HG02642 (cell line): ENCODE measurements at regions not wholly inside any gene's neighbourhood (a gene's known extent, or its start where the extent isn't known, plus 50 kb on each side); places are given as distances from the start of the nearest gene placed in this dataset.

ENCODE experiments used
- ATAC-seq: cut with Tn5 transposase; IDR thresholded peaks from one replicate; pipeline ENCODE4 v1.9.1; 2021; ENCODE audit warnings: mild to moderate bottlenecking; ENCODE audit not compliant: unreplicated experiment, poor library complexity

- ATAC-seq = no peak
Observed at GRCh38 chr15:62749036-62749815, 293.3 kb upstream of the TPM1 start.

DNA sequence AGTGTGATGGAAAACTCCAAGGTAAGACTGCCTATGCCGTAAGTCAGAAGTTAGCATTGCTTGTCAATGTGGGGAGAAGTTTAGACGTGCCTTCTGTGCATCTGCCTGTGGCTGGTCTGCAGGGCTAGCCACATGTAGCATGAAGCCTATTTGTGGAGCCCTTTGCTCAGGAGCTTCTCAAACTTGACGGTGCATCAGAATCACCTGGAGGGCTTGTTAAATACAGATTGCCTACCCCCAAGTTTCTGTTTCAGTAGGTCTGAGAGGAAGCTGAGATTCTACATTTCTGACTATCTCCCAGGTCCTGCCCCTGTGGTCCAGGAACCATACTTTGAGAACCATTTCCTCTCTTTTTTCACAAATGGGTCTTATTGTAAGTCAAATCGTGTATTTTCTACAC lies 292.1 kb upstream of the TPM1 start:
- no peak for ATAC-seq

DNA sequence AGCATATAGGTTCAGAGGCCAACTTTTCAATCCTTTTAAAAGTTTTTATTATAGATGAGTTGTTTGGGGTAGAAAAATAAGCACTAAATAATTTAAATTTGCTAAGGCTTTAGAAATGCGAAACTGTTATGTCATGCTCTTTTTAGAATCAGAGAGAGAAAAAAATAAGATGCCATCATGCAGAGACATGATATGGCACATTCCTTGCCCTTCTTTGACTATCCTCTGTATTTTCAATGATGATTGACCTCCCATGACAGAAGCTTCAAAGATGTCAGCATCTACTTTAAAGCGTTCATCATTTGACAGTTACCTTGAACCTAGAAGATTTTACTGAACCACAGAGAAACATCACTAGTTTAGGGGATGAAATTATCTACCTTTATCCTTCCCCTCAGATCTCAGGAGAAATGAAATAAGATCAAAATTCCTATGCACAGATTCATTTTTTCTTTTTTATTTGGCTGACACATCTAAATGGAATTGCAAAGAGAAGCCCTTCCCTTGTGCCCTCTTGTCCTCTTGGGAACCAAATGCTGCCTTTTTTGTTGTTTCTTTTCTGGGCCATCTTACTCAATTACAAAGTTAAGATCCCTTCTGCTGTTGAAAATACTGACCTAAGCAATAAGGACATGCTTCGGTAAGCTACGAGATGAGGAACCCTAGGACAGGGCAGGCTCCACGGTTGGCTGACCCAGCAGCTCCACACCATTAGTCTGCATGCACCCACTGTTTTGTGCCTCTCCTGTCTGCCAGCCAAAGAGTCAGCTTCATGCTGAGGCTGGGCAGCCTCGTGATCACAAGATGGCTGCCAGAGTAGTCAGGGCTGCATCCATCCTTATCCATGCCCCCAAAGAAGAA lies 289.7 kb upstream of the TPM1 start:
- ATAC-seq = no peak

DNA sequence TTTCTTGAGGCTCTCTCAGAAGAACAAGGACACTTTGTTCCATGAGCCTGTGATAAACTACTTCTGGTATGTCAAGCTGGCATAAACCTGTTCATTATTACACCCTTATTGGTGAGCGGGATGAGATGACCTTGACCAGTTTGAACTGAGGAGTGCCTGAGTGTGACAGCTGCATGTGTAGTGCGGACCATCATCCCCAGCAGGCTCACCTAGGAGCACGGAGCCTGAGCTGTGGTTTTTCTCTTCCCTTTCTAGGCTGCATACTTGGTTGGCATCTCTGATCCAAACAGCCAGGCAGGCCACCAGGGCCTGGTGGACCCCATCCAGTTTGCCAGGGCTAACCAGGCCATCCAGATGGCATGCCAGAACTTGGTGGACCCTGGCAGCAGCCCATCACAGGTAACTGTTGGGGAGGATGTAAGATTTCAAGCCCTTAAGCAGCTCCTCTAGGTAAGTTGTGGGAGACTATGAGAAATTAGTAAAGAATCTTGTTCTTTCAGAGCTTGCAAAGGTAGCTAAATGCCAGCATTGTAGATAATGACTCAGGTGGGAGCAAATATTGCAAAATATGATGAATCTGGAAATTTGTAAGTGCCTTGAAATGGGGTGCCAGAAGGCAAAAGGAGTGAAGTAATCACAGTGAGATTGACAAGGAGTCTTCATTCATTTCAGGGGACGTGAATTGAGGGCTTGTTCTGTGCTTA lies 288.9 kb upstream of the TPM1 start:
- no peak for ATAC-seq

DNA sequence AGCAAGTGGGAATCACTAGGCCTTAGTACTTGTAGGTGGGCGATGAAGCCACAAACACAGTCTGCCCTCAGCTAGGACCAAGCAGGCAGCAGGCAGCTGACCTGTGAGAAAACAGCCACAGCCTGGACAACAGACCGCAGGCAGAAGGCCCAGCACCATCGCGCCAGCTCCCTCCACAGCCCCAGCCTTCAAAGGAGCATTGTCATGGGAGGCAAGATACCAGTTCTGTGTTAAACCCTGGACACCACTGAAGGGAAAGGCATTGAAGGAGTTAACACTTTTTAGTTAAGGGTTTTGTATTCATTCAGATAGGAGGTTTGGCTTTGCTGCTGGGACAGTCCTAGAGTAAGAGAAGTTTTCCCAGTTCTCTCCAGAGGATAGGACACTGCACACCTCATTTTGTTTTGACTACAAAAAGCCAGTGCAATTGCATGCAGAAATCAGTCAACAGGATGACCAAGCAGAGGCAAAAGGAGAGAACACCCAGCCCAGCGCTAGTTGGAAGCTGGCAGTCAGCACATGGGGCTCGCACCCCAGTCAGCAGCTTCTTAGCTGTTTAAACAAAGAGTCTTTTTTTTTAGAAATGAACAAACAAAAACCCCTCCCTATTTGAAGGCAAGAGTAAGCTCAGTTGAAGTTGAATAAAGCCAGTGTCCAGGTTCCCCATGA lies 286.1 kb upstream of the TPM1 start:
- no peak for ATAC-seq

GRCh38 chr15:62756995-62757360 lies 285.6 kb upstream of the TPM1 start:
- ATAC-seq = no peak

- no peak for ATAC-seq
Observed at GRCh38 chr15:62757535-62757934, 285.0 kb upstream of the TPM1 start.

- ATAC-seq = no peak
Observed at GRCh38 chr15:62758126-62758951, 284.2 kb upstream of the TPM1 start.

GRCh38 chr15:62758952-62759349 lies 283.6 kb upstream of the TPM1 start:
- no peak for ATAC-seq

DNA sequence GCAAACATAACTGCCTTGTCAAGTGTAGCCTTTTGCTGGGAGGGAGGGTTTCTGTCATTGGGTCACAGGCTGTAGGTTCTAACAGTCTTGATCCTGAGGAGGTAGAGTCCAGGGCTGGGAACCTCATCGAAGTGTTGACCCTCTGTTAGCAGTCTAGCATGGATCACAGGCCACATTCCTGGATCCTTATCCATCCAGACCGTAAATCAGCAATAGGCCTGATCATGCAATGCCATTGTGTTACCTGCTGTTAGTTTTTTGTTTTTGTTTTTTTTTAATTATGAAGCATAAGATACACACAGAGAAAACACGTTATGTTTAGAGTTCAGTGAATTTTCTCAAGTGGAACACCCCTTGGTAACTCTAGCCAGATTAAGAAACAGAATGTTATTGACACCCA lies 282.0 kb upstream of the TPM1 start:
- ATAC-seq = no peak

DNA sequence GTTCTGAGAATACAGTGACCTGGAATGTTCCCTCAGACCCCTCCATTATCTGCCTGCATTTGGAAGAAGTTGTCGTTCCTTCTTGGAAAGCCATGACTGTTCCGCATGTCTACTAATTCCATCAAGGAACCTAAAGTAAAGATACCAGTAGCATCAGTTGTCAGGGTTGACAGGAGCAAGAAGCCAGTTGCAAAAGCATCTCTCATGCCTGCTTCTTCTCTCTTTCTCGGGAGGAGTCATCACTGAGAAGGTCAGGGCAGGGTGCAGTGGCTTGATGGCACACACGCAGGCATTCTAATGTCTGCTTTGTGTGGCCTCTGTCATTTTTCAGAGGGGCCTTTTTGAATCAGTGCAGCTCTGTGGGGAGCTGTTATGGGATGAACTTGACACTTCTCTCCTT lies 276.6 kb upstream of the TPM1 start:
- no peak for ATAC-seq

GRCh38 chr15:62766599-62766998 lies 275.9 kb upstream of the TPM1 start:
- no peak for ATAC-seq

DNA sequence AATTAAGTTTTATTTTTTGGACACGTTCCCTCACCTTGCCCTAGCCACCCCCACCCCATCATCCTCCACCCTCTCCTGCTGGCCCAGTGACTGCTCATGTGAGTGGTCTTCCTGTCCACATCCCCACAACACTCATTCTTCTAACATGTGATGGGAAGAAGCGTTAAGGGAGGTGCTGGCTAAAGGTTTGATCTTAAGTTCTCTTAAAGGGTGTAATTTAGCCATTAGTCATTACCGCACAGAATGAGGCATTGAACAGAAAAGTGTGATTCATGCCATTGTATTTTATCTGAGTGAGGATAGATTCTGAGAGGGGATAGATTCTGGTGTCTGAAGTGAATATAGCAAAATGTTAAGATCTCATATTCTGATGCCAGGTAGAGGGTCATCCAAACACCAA lies 272.9 kb upstream of the TPM1 start:
- ATAC-seq = no peak

DNA sequence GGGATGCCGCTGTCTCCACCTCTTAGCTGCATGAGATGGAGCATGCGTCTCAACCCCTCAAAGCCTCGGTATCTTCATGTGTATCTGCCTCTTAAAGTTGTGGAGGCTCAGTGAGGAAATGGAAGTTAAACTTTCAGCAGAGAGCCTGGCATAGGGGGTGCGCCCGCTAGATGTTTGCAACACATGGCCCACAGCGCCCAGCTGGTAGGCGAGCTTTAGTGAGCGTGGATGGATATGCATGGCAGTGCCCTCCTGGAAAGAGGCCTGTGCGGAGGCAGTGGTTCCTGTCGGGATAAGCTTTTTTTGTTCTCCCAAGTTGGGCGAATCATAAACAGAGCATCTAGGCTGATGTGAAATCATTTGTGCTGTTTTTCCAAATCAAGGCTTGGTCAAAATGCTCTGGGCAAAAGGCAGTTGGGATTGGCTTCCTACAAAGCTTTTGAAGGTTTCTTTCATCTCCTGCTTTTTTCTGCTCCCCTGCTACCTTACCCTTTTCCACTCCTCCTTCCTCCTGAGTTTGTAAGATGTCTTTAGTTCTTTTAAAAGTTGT lies 272.4 kb upstream of the TPM1 start:
- no peak for ATAC-seq

DNA sequence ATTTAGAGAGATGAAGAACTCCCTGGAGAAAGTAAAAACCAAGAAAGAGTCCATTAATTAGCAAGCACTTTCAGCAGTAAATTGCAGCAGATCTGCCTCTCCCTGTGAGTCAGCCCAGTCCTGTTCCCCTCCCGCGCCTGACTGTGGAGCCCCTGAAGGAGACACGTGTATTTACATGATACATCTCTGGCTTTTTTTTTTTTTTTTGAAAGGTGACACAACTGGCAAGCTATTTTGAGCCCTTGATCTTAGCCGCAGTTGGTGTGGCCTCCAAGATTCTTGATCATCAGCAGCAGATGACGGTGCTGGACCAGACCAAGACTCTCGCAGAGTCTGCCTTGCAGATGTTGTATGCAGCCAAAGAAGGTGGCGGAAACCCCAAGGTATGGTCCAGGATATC lies 271.8 kb upstream of the TPM1 start:
- no peak for ATAC-seq

DNA sequence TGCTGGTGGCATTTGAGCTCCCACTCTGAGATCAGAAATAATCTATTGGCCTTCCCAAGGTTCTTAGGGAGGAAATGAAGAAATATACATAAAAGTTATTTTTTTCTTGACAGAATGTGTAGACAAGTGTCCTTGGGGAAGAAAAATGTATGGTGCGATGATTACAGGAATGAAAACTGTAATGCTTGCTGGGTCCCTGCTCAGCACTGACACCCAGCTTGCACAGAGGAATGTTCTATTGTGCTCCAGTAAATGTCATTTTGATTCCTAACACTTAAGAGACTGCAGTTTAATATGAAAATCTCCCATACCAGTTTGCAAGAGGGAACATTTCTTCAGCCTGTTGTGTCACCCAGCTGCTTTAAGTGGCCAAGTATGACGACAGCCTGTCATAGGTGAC lies 271.3 kb upstream of the TPM1 start:
- no peak for ATAC-seq

GRCh38 chr15:62773369-62774165 lies 269.0 kb upstream of the TPM1 start:
- no peak for ATAC-seq

- ATAC-seq = no peak
Observed at GRCh38 chr15:62775932-62776331, 266.6 kb upstream of the TPM1 start.

GRCh38 chr15:62777671-62778070 lies 264.9 kb upstream of the TPM1 start:
- ATAC-seq = no peak
